ENCODE measurements at regions not wholly inside any gene's neighbourhood (a gene's known extent, or its start where the extent isn't known, plus 50 kb on each side); places are given as distances from the start of the nearest gene placed in this dataset.

GRCh38 chr4:104166749-104167148 is 327.9 kb downstream of the CXXC4 start:
- TF ChIP-seq POLR2AphosphoS5 (IDR thresholded peaks at IDR 0.05; ENCODE audit: insufficient read depth in 1 of 2, low read depth in 1 of 2) (no peak), CTCF (IDR thresholded peaks at IDR 0.05) (no peak), POLR2A (IDR thresholded peaks at IDR 0.05) (no peak)
- intact Hi-C loops (cut with DNase I) = no loop called here
- no peak overlapping the region for H3K27ac ChIP-seq
- no peaks in the 10 kb centered on the region for H3K4me1 ChIP-seq
- no peaks in the 10 kb centered on the region for H3K9me3 ChIP-seq
- H3K27me3 ChIP-seq = no peaks in the 10 kb centered on the region
- no peak overlapping the region for H3K4me3 ChIP-seq
- H3K36me3 ChIP-seq = no peaks in the 10 kb centered on the region
- DNase-seq (ENCODE audit: extremely low spot score in 2 of 2) = no peak

GRCh38 chr4:104163820-104164219 is 330.9 kb downstream of the CXXC4 start:
- no peak overlapping the region for H3K27ac ChIP-seq
- intact Hi-C loops (cut with DNase I) = no loop called here
- H3K4me1 ChIP-seq = no peaks in the 10 kb centered on the region
- no peaks in the 10 kb centered on the region for H3K9me3 ChIP-seq
- H3K36me3 ChIP-seq = no peaks in the 10 kb centered on the region
- no peaks in the 10 kb centered on the region for H3K27me3 ChIP-seq
- no peak for TF ChIP-seq POLR2AphosphoS5 (IDR thresholded peaks at IDR 0.05; ENCODE audit: insufficient read depth in 1 of 2, low read depth in 1 of 2)
- TF ChIP-seq CTCF (IDR thresholded peaks at IDR 0.05) = no peak
- no peak for TF ChIP-seq POLR2A (IDR thresholded peaks at IDR 0.05)
- no peak for DNase-seq (ENCODE audit: extremely low spot score in 2 of 2)
- no peak overlapping the region for H3K4me3 ChIP-seq

- no peaks in the 10 kb centered on the region for H3K4me1 ChIP-seq
- no peaks in the 10 kb centered on the region for H3K36me3 ChIP-seq
- no peaks in the 10 kb centered on the region for H3K27me3 ChIP-seq
- H3K9me3 ChIP-seq = no peaks in the 10 kb centered on the region
- H3K27ac ChIP-seq = no peak overlapping the region
- DNase-seq (ENCODE audit: extremely low spot score in 2 of 2) = no peak
- intact Hi-C loops (cut with DNase I) = no loop called here
- TF ChIP-seq POLR2AphosphoS5 (IDR thresholded peaks at IDR 0.05; ENCODE audit: insufficient read depth in 1 of 2, low read depth in 1 of 2) (no peak), POLR2A (IDR thresholded peaks at IDR 0.05) (no peak), CTCF (IDR thresholded peaks at IDR 0.05) (no peak)
- H3K4me3 ChIP-seq = no peak overlapping the region
Observed at GRCh38 chr4:104146048-104146447, 348.6 kb downstream of the CXXC4 start.

GRCh38 chr4:104138116-104138515 is 356.6 kb downstream of the CXXC4 start:
- no peaks in the 10 kb centered on the region for H3K27me3 ChIP-seq
- no peaks in the 10 kb centered on the region for H3K9me3 ChIP-seq
- H3K4me3 ChIP-seq = no peak overlapping the region
- H3K27ac ChIP-seq = no peak overlapping the region
- no peak for DNase-seq (ENCODE audit: extremely low spot score in 2 of 2)
- intact Hi-C loops (cut with DNase I) = no loop called here
- TF ChIP-seq CTCF (IDR thresholded peaks at IDR 0.05) = no peak
- TF ChIP-seq POLR2A (IDR thresholded peaks at IDR 0.05) = no peak
- no peak for TF ChIP-seq POLR2AphosphoS5 (IDR thresholded peaks at IDR 0.05; ENCODE audit: insufficient read depth in 1 of 2, low read depth in 1 of 2)
- H3K4me1 ChIP-seq = no peaks in the 10 kb centered on the region
- no peaks in the 10 kb centered on the region for H3K36me3 ChIP-seq

- Histone ChIP-seq H3K27ac (no peak overlapping the region), H3K4me1 (no peaks in the 10 kb centered on the region), H3K9me3 (no peaks in the 10 kb centered on the region), H3K36me3 (no peaks in the 10 kb centered on the region), H3K27me3 (no peaks in the 10 kb centered on the region), H3K4me3 (no peak overlapping the region)
- DNase-seq (ENCODE audit: extremely low spot score in 2 of 2) = no peak
- intact Hi-C loops (cut with DNase I) = no loop called here
- TF ChIP-seq CTCF (IDR thresholded peaks at IDR 0.05) = no peak
- no peak for TF ChIP-seq POLR2AphosphoS5 (IDR thresholded peaks at IDR 0.05; ENCODE audit: insufficient read depth in 1 of 2, low read depth in 1 of 2)
- TF ChIP-seq POLR2A (IDR thresholded peaks at IDR 0.05) = no peak
Observed at GRCh38 chr4:104129243-104129642, 365.5 kb downstream of the CXXC4 start.
